H9 (cell line): ENCODE measurements at regions not wholly inside any gene's neighbourhood (a gene's known extent, or its start where the extent isn't known, plus 50 kb on each side); places are given as distances from the start of the nearest gene placed in this dataset.
"Not testable (repeated sequence)": the region's sequence is repeated elsewhere in the genome, so short reads cannot be mapped to it uniquely, and the experiment has no call there.

ENCODE experiments used
- DNase-seq: peaks from one replicate; pipeline ENCODE4 v3.0.0-alpha.2; 2017
- H2AFZ ChIP-seq: one replicate; pipeline ENCODE4 v1.6.1; 2013; ENCODE audit warnings: mild to moderate bottlenecking, low read length, control low read depth, moderate library complexity
- H2AK5ac ChIP-seq: 2 replicates; pipeline ENCODE4 v1.6.1; 2013; ENCODE audit warnings: low read length, control low read depth, mixed read lengths; ENCODE audit not compliant: insufficient read length
- H2BK120ac ChIP-seq: one replicate; pipeline ENCODE4 v1.6.1; 2013; ENCODE audit warnings: low read depth, mild to moderate bottlenecking, low read length, control low read depth, inconsistent platforms; ENCODE audit not compliant: poor library complexity, severe bottlenecking
- H2BK12ac ChIP-seq: 2 replicates; pipeline ENCODE4 v1.6.1; 2013; ENCODE audit warnings: low read length, control low read depth, mixed read lengths, low read depth; ENCODE audit not compliant: insufficient read length
- H2BK15ac ChIP-seq: 2 replicates; pipeline ENCODE4 v1.6.1; 2013; ENCODE audit warnings: low read depth, low read length, control low read depth
- H2BK20ac ChIP-seq: one replicate; pipeline ENCODE4 v1.6.1; 2013; ENCODE audit warnings: low read depth, mild to moderate bottlenecking, low read length, control low read depth, inconsistent platforms; ENCODE audit not compliant: poor library complexity, severe bottlenecking
- H2BK5ac ChIP-seq: 2 replicates; pipeline ENCODE4 v1.6.1; 2013; ENCODE audit warnings: low read length, control low read depth, mixed read lengths; ENCODE audit not compliant: insufficient read length
- H3K14ac ChIP-seq: 2 replicates; pipeline ENCODE4 v1.6.1; 2013; ENCODE audit warnings: low read length, control low read depth; ENCODE audit not compliant: insufficient read depth
- H3K18ac ChIP-seq: 2 replicates; pipeline ENCODE4 v1.6.1; 2013; ENCODE audit warnings: low read depth, mild to moderate bottlenecking, mixed read lengths, low read length, control low read depth; ENCODE audit not compliant: insufficient read length
- H3K23ac ChIP-seq: 2 replicates; pipeline ENCODE4 v1.6.1; 2013; ENCODE audit warnings: low read length, control low read depth, mixed read lengths, low read depth; ENCODE audit not compliant: insufficient read length
- H3K23me2 ChIP-seq: 2 replicates; pipeline ENCODE4 v1.6.1; 2013; ENCODE audit warnings: low read depth, mild to moderate bottlenecking, mixed read lengths, low read length, control low read depth; ENCODE audit not compliant: insufficient read length, poor library complexity, severe bottlenecking
- H3K27ac ChIP-seq: 2 replicates; pipeline ENCODE4 v1.5.1; 2013; ENCODE audit warnings: low read length, control low read depth, mixed read lengths, low read depth; ENCODE audit not compliant: insufficient read length
- H3K27me3 ChIP-seq: 2 replicates; pipeline ENCODE4 v1.6.1; 2013; ENCODE audit warnings: low read length, control low read depth, inconsistent platforms; ENCODE audit not compliant: insufficient read depth
- H3K4ac ChIP-seq: 2 replicates; pipeline ENCODE4 v1.6.1; 2013; ENCODE audit warnings: low read depth, mild to moderate bottlenecking, control low read depth, inconsistent platforms, low read length, moderate library complexity
- H3K4me1 ChIP-seq: 2 replicates; pipeline ENCODE4 v1.6.1; 2013; ENCODE audit warnings: low read length, control low read depth, inconsistent platforms; ENCODE audit not compliant: insufficient read depth
- H3K4me2 ChIP-seq: 2 replicates; pipeline ENCODE4 v1.6.1; 2013; ENCODE audit warnings: low read length, control low read depth, mixed read lengths; ENCODE audit not compliant: insufficient read length, insufficient read depth
- H3K56ac ChIP-seq: 2 replicates; pipeline ENCODE4 v1.6.1; 2013; ENCODE audit warnings: low read depth, mild to moderate bottlenecking, mixed read lengths, low read length, control low read depth; ENCODE audit not compliant: insufficient read length
- H3K79me1 ChIP-seq: 2 replicates; pipeline ENCODE4 v1.6.1; 2013; ENCODE audit warnings: low read depth, mild to moderate bottlenecking, moderate library complexity, low read length, control low read depth, inconsistent platforms; ENCODE audit not compliant: insufficient read depth, poor library complexity, severe bottlenecking
- H3K79me2 ChIP-seq: 2 replicates; pipeline ENCODE4 v1.6.1; 2013; ENCODE audit warnings: low read length, control low read depth, inconsistent platforms; ENCODE audit not compliant: insufficient read depth
- H3K9ac ChIP-seq: 2 replicates; pipeline ENCODE4 v1.6.1; 2013; ENCODE audit warnings: low read length, control low read depth, mixed read lengths; ENCODE audit not compliant: insufficient read length; ENCODE audit errors: extremely low read depth
- H3K9me3 ChIP-seq: one replicate; pipeline ENCODE4 v1.6.1; 2013; ENCODE audit warnings: low read depth, low read length, inconsistent platforms; ENCODE audit not compliant: control insufficient read depth
- H3T11ph ChIP-seq: one replicate; pipeline ENCODE4 v1.6.1; 2013; ENCODE audit warnings: mild to moderate bottlenecking, low read length, control low read depth, inconsistent platforms
- H4K20me1 ChIP-seq: one replicate; pipeline ENCODE4 v1.6.1; 2013; ENCODE audit not compliant: control insufficient read depth, insufficient read length, insufficient read depth
- H4K5ac ChIP-seq: 2 replicates; pipeline ENCODE4 v1.6.1; 2013; ENCODE audit warnings: low read depth, mild to moderate bottlenecking, mixed read lengths, low read length, control low read depth; ENCODE audit not compliant: insufficient read length
- H4K8ac ChIP-seq: replicated peaks from 2 replicates; pipeline ENCODE4 v1.6.1; 2013; ENCODE audit warnings: low read length, control low read depth, mixed read lengths, low read depth; ENCODE audit not compliant: insufficient read length
- H4K91ac ChIP-seq: 2 replicates; pipeline ENCODE4 v1.6.1; 2013; ENCODE audit warnings: low read depth, mild to moderate bottlenecking, moderate library complexity, mixed read lengths, low read length, control low read depth; ENCODE audit not compliant: insufficient read length
- H3K27ac Mint-ChIP-seq, 3 experiments: 2 replicates in 2 of 3; 3 replicates in 1 of 3; pipeline ENCODE4 v1.8.0; 2020 to 2021; ENCODE audit warnings: mixed read lengths in 3 of 3, mild to moderate bottlenecking in 1 of 3, moderate library complexity in 1 of 3
- H3K27me3 Mint-ChIP-seq: 2 replicates; pipeline ENCODE4 v1.8.0; 2021; ENCODE audit warnings: low read depth, mild to moderate bottlenecking, moderate library complexity, mixed read lengths
- H3K36me3 Mint-ChIP-seq, 3 experiments: 2 replicates in 2 of 3; 3 replicates in 1 of 3; pipeline ENCODE4 v1.8.0; 2020 to 2021; ENCODE audit warnings: low read depth in 3 of 3, mixed read lengths in 3 of 3; ENCODE audit not compliant: insufficient read depth in 1 of 3
- H3K4me1 Mint-ChIP-seq, 2 experiments: 2 replicates each; pipeline ENCODE4 v1.8.0; 2020; ENCODE audit warnings: mixed read lengths in 2 of 2
- H3K4me3 Mint-ChIP-seq, 2 experiments: 2 replicates in 1 of 2; 3 replicates in 1 of 2; pipeline ENCODE4 v1.8.0; 2020 to 2021; ENCODE audit warnings: mild to moderate bottlenecking in 2 of 2, mixed read lengths in 2 of 2, moderate library complexity in 1 of 2
- H3K9me3 Mint-ChIP-seq, 2 experiments: 2 replicates in 1 of 2; 3 replicates in 1 of 2; pipeline ENCODE4 v1.8.0; 2020; ENCODE audit warnings: mild to moderate bottlenecking in 2 of 2, mixed read lengths in 2 of 2, moderate library complexity in 1 of 2
- WGBS: extraction: QIAGEN DNeasy Blood & Tissue Kit; methylation state at CpG from one replicate; pipeline ENCODE4 v1.1.7; 2013; ENCODE audit warnings: missing lambda C conversion rate, low lambda C conversion rate, mixed read lengths; ENCODE audit not compliant: insufficient read length; ENCODE audit errors: extremely low coverage; 5-methylcytosine and 5-hydroxymethylcytosine counted together
- TF ChIP-seq, protein P1 (sequence below): fragments of 200-600 bp; sonication (generic); conservative IDR thresholded peaks from 3 replicates; pipeline ENCODE4 v1.8.0; 2021; ENCODE audit warnings: antibody characterized with exemption, mild to moderate bottlenecking

DNA sequence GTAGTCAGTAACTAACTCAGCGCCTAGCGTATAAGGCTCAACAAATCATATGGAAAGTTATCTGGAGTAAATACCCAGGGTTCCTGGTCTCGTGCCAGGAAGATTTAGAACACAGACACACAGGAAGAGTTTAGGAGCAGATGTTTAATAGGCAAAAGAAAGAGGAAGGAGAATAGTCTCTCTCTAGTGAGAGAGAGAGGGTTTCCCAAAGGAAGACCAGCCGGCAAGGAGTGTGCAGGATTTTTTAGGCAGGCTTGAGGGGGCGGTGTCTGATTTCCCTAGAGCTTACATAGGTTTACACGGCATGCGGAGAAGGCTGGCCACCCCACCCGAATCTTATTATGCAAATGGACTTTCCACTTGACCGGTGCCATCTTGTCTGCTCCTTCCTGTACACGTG is 284.0 kb upstream of the FRG1 start:
- Mint-ChIP-seq H3K9me3 (peaks cover 42 to 65% of the 10 kb centered on the region in 2 experiments), H3K27me3 (no peaks in the 10 kb centered on the region; the same call in 1 of the 2 replicates), H3K4me1 (peaks cover 3 to 8% of the 10 kb centered on the region in 2 experiments; a peak in 3 of 4 replicates), H3K4me3 (no peak overlapping the region), H3K36me3 (peaks cover 0 to 4% (median 0%) of the 10 kb centered on the region in 3 experiments; a peak in 2 of 7 replicates), H3K27ac (no peak overlapping the region)
- Histone ChIP-seq H2BK20ac (no peak overlapping the region), H2AFZ (no peak overlapping the region), H2AK5ac (no peak overlapping the region), H2BK5ac (no peak overlapping the region), H4K8ac (no peak overlapping the region), H4K20me1 (no peaks in the 10 kb centered on the region), H2BK15ac (no peak overlapping the region), H3K9me3 (peaks cover 1% of the 10 kb centered on the region), H3K4ac (no peak overlapping the region), H3K27ac (no peak overlapping the region), H4K5ac (no peak overlapping the region), H3K23ac (no peak overlapping the region), H3K79me2 (no peaks in the 10 kb centered on the region), H3K14ac (no peak overlapping the region), H3T11ph (no peak overlapping the region), H2BK120ac (no peak overlapping the region), H3K23me2 (no peaks in the 10 kb centered on the region), H3K4me1 (no peaks in the 10 kb centered on the region), H3K9ac (no peak overlapping the region), H3K18ac (no peak overlapping the region), H3K27me3 (no peaks in the 10 kb centered on the region), H3K56ac (no peak overlapping the region), H4K91ac (no peak overlapping the region), H3K4me2 (no peak overlapping the region), H3K79me1 (no peaks in the 10 kb centered on the region), H2BK12ac (no peak overlapping the region)
- no peak for DNase-seq
- WGBS = no CpG with 5 or more reads among the region's 10 CpGs
- TF ChIP-seq, protein P1, sequence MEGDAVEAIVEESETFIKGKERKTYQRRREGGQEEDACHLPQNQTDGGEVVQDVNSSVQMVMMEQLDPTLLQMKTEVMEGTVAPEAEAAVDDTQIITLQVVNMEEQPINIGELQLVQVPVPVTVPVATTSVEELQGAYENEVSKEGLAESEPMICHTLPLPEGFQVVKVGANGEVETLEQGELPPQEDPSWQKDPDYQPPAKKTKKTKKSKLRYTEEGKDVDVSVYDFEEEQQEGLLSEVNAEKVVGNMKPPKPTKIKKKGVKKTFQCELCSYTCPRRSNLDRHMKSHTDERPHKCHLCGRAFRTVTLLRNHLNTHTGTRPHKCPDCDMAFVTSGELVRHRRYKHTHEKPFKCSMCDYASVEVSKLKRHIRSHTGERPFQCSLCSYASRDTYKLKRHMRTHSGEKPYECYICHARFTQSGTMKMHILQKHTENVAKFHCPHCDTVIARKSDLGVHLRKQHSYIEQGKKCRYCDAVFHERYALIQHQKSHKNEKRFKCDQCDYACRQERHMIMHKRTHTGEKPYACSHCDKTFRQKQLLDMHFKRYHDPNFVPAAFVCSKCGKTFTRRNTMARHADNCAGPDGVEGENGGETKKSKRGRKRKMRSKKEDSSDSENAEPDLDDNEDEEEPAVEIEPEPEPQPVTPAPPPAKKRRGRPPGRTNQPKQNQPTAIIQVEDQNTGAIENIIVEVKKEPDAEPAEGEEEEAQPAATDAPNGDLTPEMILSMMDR = no peak

DNA sequence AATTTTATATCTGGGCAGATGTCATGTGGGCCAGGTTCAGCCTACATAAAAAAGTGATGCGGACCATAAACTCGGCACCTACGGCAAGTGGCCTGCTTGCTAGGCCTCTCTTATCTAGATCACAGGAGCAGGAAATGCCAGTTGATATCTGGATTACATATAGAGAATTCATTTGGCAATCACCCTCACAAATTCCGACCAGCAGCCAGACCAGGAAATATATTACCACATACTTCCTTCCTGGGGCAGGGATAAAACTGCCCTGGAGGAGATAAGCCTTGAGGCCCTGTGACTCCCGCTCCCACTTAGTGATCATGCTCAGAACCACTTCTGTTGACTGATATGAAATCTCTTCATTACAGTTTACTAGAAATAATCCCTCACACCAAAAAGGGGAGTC is 282.4 kb upstream of the FRG1 start:
- H3K9me3 Mint-ChIP-seq = peaks cover 48 to 69% of the 10 kb centered on the region in 2 experiments
- H3K36me3 Mint-ChIP-seq = not testable (repeated sequence)
- no CpG with 5 or more reads among the region's 5 CpGs for WGBS

More for the DNA sequence above, 282.4 kb upstream of the FRG1 start:
- not testable (repeated sequence) for H2BK15ac ChIP-seq, H4K5ac ChIP-seq, H3K79me1 ChIP-seq, H3K27me3 Mint-ChIP-seq, H3K23me2 ChIP-seq, H3K18ac ChIP-seq, H3K27ac ChIP-seq, H3K23ac ChIP-seq, H3K4me1 ChIP-seq, H3K4me1 Mint-ChIP-seq, H4K8ac ChIP-seq, H3K27ac Mint-ChIP-seq, H2BK120ac ChIP-seq, H3T11ph ChIP-seq, H3K14ac ChIP-seq, H2BK20ac ChIP-seq, H4K20me1 ChIP-seq, H3K27me3 ChIP-seq, H2BK5ac ChIP-seq, H3K4me3 Mint-ChIP-seq, H4K91ac ChIP-seq, H2AK5ac ChIP-seq, H2AFZ ChIP-seq, H3K79me2 ChIP-seq, H3K4me2 ChIP-seq, DNase-seq, H3K9ac ChIP-seq, H3K4ac ChIP-seq, H3K56ac ChIP-seq, H2BK12ac ChIP-seq
- H3K9me3 ChIP-seq = peaks cover 13% of the 10 kb centered on the region
